Caco-2 (cell line): ENCODE measurements at regions not wholly inside any gene's neighbourhood (a gene's known extent, or its start where the extent isn't known, plus 50 kb on each side); places are given as distances from the start of the nearest gene placed in this dataset.

ENCODE experiments used
- BruUV-seq: library from RNA; stranded (reverse); fragments of 400-500 nt; replicated peaks from 2 replicates; lab custom pipeline; 2021; lab: Mats Ljungman, UMichigan
- CTCF ChIA-PET: fragments of 300-600 bp; sonication (Branson Sonifier 250); formaldehyde crosslinking; loops from one replicate; lab custom pipeline; 2022; ENCODE audit warnings: antibody characterized with exemption; lab: Charles Lee
- POLR2A ChIA-PET: fragments of 300-600 bp; sonication (Branson Sonifier 250); formaldehyde crosslinking; loops from one replicate; lab custom pipeline; 2022; ENCODE audit warnings: antibody characterized with exemption; lab: Charles Lee
- DNase-seq, 2 experiments: peaks; one replicate each; pipeline versions ENCODE4 v3.0.0 to v3.0.0-alpha.2; 2020 to 2022
- H3K27me3 ChIP-seq: replicated peaks from 2 replicates; pipeline ENCODE4 v1.6.0; 2011; ENCODE audit warnings: low read length; ENCODE audit not compliant: control insufficient read depth, insufficient read depth
- H3K36me3 ChIP-seq: 2 replicates; pipeline ENCODE4 v1.5.1; 2011; ENCODE audit warnings: low read length; ENCODE audit not compliant: control insufficient read depth, insufficient read depth
- H3K4me1 ChIP-seq: fragments of 250-450 bp; sonication (Bioruptor Pico); 2 replicates; pipeline ENCODE4 v1.5.1; 2020; ENCODE audit warnings: mild to moderate bottlenecking
- H3K4me3 ChIP-seq: 2 replicates; pipeline ENCODE4 v1.5.1; 2011; ENCODE audit warnings: low read depth, mild to moderate bottlenecking, control low read depth, low read length
- H3K9me3 ChIP-seq: fragments of 250-450 bp; sonication (Bioruptor Pico); 2 replicates; pipeline ENCODE4 v1.5.1; 2020; ENCODE audit warnings: mild to moderate bottlenecking, moderate library complexity
- H3K27ac Mint-ChIP-seq: one replicate; pipeline ENCODE4 v1.8.0; 2022; ENCODE audit warnings: mixed read lengths; ENCODE audit not compliant: unreplicated experiment
- H3K27me3 Mint-ChIP-seq: one replicate; pipeline ENCODE4 v1.8.0; 2022; ENCODE audit warnings: mixed read lengths; ENCODE audit not compliant: insufficient read depth, unreplicated experiment
- H3K36me3 Mint-ChIP-seq: one replicate; pipeline ENCODE4 v1.8.0; 2022; ENCODE audit warnings: mild to moderate bottlenecking, mixed read lengths; ENCODE audit not compliant: insufficient read depth, unreplicated experiment
- H3K4me1 Mint-ChIP-seq: one replicate; pipeline ENCODE4 v1.8.0; 2022; ENCODE audit warnings: low read depth, mixed read lengths; ENCODE audit not compliant: unreplicated experiment
- H3K4me3 Mint-ChIP-seq: one replicate; pipeline ENCODE4 v1.8.0; 2022; ENCODE audit warnings: mild to moderate bottlenecking, moderate library complexity, mixed read lengths; ENCODE audit not compliant: unreplicated experiment
- H3K9me3 Mint-ChIP-seq: one replicate; pipeline ENCODE4 v1.8.0; 2022; ENCODE audit warnings: mixed read lengths; ENCODE audit not compliant: unreplicated experiment
- CTCF ChIP-seq, 2 experiments: fragments of 200-600 bp in 1 of 2; IDR thresholded peaks; 1 replicate in 1 of 2; 2 replicates in 1 of 2; pipeline versions ENCODE4 v1.5.1 to v1.8.0; 2011 to 2022; ENCODE audit warnings: antibody characterized with exemption in 1 of 2, control low read depth in 1 of 2, inconsistent platforms in 1 of 2, low read depth in 1 of 2, low read length in 1 of 2, mild to moderate bottlenecking in 1 of 2, moderate library complexity in 1 of 2; ENCODE audit not compliant: insufficient read depth in 1 of 2, severe bottlenecking in 1 of 2, unreplicated experiment in 1 of 2
- intact Hi-C: fragments of 100-400 bp; cut with micrococcal nuclease; formaldehyde crosslinking; loops from one replicate; pipeline ENCODE4 v1.10.0; 2022; ENCODE audit not compliant: unreplicated experiment

- no peak for TF ChIP-seq CTCF (IDR thresholded peaks at IDR 0.05; ENCODE audit: insufficient read depth in 1 of 2, low read depth in 1 of 2, low read length in 1 of 2, severe bottlenecking in 1 of 2, unreplicated experiment in 1 of 2)
- Histone ChIP-seq H3K27me3 (no peaks in the 10 kb centered on the region), H3K4me3 (no peak overlapping the region), H3K9me3 (no peaks in the 10 kb centered on the region), H3K4me1 (no peaks in the 10 kb centered on the region), H3K36me3 (no peaks in the 10 kb centered on the region)
- Mint-ChIP-seq H3K36me3 (no peaks in the 10 kb centered on the region), H3K9me3 (no peaks in the 10 kb centered on the region), H3K4me3 (no peak overlapping the region), H3K27me3 (no peaks in the 10 kb centered on the region), H3K27ac (no peak overlapping the region), H3K4me1 (no peaks in the 10 kb centered on the region)
- DNase-seq, result no peak
- intact Hi-C loops, result no loop called here
- ChIA-PET CTCF (no interaction called here), POLR2A (no interaction called here)
- no TSS peak for BruUV-seq
Observed at GRCh38 chr9:23638837-23639426, 187.1 kb downstream of the ELAVL2 start.
